AG09309 (cell line): ENCODE measurements at regions not wholly inside any gene's neighbourhood (a gene's known extent, or its start where the extent isn't known, plus 50 kb on each side); places are given as distances from the start of the nearest gene placed in this dataset.

ENCODE experiments used
- DNase-seq: peaks from one replicate; pipeline ENCODE4 v3.0.0-alpha.2; 2010; ENCODE audit warnings: low read depth
- H3K4me3 ChIP-seq: 2 replicates; pipeline ENCODE4 v1.5.1; 2011; ENCODE audit warnings: mild to moderate bottlenecking, low read depth, low read length, moderate library complexity; ENCODE audit not compliant: control insufficient read depth
- CTCF ChIP-seq: IDR thresholded peaks from 2 replicates; pipeline ENCODE4 v1.5.1; 2011; ENCODE audit warnings: mild to moderate bottlenecking, low read depth, low read length, inconsistent platforms; ENCODE audit not compliant: insufficient read depth, control insufficient read depth; ENCODE audit errors: missing control alignments

GRCh38 chr4:149077181-149077580, 635.0 kb upstream of the NR3C2 start:
- H3K4me3 ChIP-seq: no peak overlapping the region
- no peak for DNase-seq

GRCh38 chr4:149076401-149076800, 634.2 kb upstream of the NR3C2 start:
- no peak for DNase-seq
- TF ChIP-seq CTCF: no peak
- no peak overlapping the region for H3K4me3 ChIP-seq

More at GRCh38 chr4:149077181-149077580, 635.0 kb upstream of the NR3C2 start:
- no peak for TF ChIP-seq CTCF

GRCh38 chr4:149072384-149072783, 630.2 kb upstream of the NR3C2 start:
- no peak overlapping the region for H3K4me3 ChIP-seq
- DNase-seq: no peak
- TF ChIP-seq CTCF: no peak

- DNase-seq: no peak
- H3K4me3 ChIP-seq: no peak overlapping the region
- no peak for TF ChIP-seq CTCF
These were observed 623.5 kb upstream of the NR3C2 start for GRCh38 chr4:149065753-149066152.

- TF ChIP-seq CTCF: no peak
- DNase-seq: no peak
These were observed 620.8 kb upstream of the NR3C2 start for GRCh38 chr4:149062997-149063396.

GRCh38 chr4:149057594-149057993, 615.4 kb upstream of the NR3C2 start:
- no peak for TF ChIP-seq CTCF
- H3K4me3 ChIP-seq: no peak overlapping the region
- no peak for DNase-seq

More at GRCh38 chr4:149062997-149063396, 620.8 kb upstream of the NR3C2 start:
- H3K4me3 ChIP-seq: no peak overlapping the region

- no peak for DNase-seq
- H3K4me3 ChIP-seq: no peak overlapping the region
- TF ChIP-seq CTCF: no peak
These were observed 614.4 kb upstream of the NR3C2 start for GRCh38 chr4:149056615-149057014.
